ENCODE measurements at regions not wholly inside any gene's neighbourhood (a gene's known extent, or its start where the extent isn't known, plus 50 kb on each side); places are given as distances from the start of the nearest gene placed in this dataset.

GRCh38 chrX:42366181-42366580 lies 411.8 kb downstream of the PPP1R2C start:
- POLR2A ChIA-PET, result no interaction called here
- CTCF ChIA-PET (ENCODE audit: low intra/inter-chr PET ratio), result no interaction called here
- no peak overlapping the region for H2AFZ ChIP-seq (ENCODE audit: low read depth, low read length)
- no peaks in the 10 kb centered on the region for H3K36me3 ChIP-seq (ENCODE audit: control insufficient read depth, insufficient read depth, low read length)
- no peak overlapping the region for H3K4me3 ChIP-seq
- H3K9me1 ChIP-seq (ENCODE audit: control insufficient read depth, insufficient read depth, low read length), result no peaks in the 10 kb centered on the region
- DNase-seq (ENCODE audit: extremely low read depth in 1 of 4, low spot score in 3 of 4) (no peak), FAIRE-seq (no peak), ATAC-seq (no peak)
- no peaks in the 10 kb centered on the region for H3K27me3 ChIP-seq (ENCODE audit: control insufficient read depth in 2 of 2, insufficient read depth in 2 of 2, low read length in 2 of 2)
- H4K20me1 ChIP-seq (replicated peaks; ENCODE audit: control insufficient read depth, insufficient read depth, low read length), result no peaks in the 10 kb centered on the region
- no peaks in the 10 kb centered on the region for H3K4me1 ChIP-seq (replicated peaks in 1 of 2; ENCODE audit: control insufficient read depth in 2 of 2, insufficient read depth in 2 of 2, low read length in 2 of 2)
- WGBS (ENCODE audit: insufficient coverage, low coverage, missing lambda C conversion rate), result 0% methylated on average over 2 of the region's 2 CpGs
- no TSS peak for BruUV-seq (replicated peaks)
- no peak for TF ChIP-seq DLX4 (CRISPR knock-in tag; IDR thresholded peaks at IDR 0.05)
- TF ChIP-seq ZNF699 (CRISPR knock-in tag; IDR thresholded peaks at IDR 0.05; ENCODE audit: insufficient replicate concordance), result no peak
- no peak for TF ChIP-seq CREB3 (tag; conservative IDR thresholded peaks at IDR 0.05; ENCODE audit: low read depth)
- TF ChIP-seq ZNF41 (CRISPR knock-in tag; conservative IDR thresholded peaks at IDR 0.05), result no peak
- TF ChIP-seq HNRNPLL (IDR thresholded peaks at IDR 0.05; ENCODE audit: low read depth, low read length, poor library complexity, severe bottlenecking), result no peak
- TF ChIP-seq CREM (IDR thresholded peaks at IDR 0.05; ENCODE audit: low read depth), result no peak
- TF ChIP-seq ZNF75A (CRISPR knock-in tag; IDR thresholded peaks at IDR 0.05), result no peak
- TF ChIP-seq ZNF398 (CRISPR knock-in tag; IDR thresholded peaks at IDR 0.05), result no peak
- TF ChIP-seq ZKSCAN3 (CRISPR knock-in tag; IDR thresholded peaks at IDR 0.05), result no peak
- no peak for TF ChIP-seq ZNF24 (IDR thresholded peaks at IDR 0.05)
- TF ChIP-seq ZNF121 (CRISPR knock-in tag; conservative IDR thresholded peaks at IDR 0.05), result no peak
- TF ChIP-seq ZNF561 (CRISPR knock-in tag; conservative IDR thresholded peaks at IDR 0.05), result no peak
- TF ChIP-seq ZNF449 (CRISPR knock-in tag; IDR thresholded peaks at IDR 0.05), result no peak
- H3K9ac ChIP-seq (ENCODE audit: insufficient read depth in 1 of 2, low read depth in 2 of 2, low read length in 2 of 2), result no peak overlapping the region
- no peak overlapping the region for H3K4me2 ChIP-seq (ENCODE audit: insufficient read depth, low read length)
- H3K27ac ChIP-seq (ENCODE audit: extremely low read depth, low read depth, low read length), result no peak overlapping the region
- H3K9me3 ChIP-seq (replicated peaks; ENCODE audit: control insufficient read depth, insufficient read depth, low read depth, low read length), result no peaks in the 10 kb centered on the region
- intact Hi-C loops (cut with micrococcal nuclease), result no loop called here
- H3K79me2 ChIP-seq (ENCODE audit: control insufficient read depth, insufficient read depth, low read length), result no peaks in the 10 kb centered on the region
- in situ Hi-C loops (cut with MboI), result no loop called here
